Suprapubic skin (tissue), 3 donors: ENCODE measurements at regions not wholly inside any gene's neighbourhood (a gene's known extent, or its start where the extent isn't known, plus 50 kb on each side); places are given as distances from the start of the nearest gene placed in this dataset.

Source experiments
- CTCF ChIP-seq, 2 donors: fragments of 200-600 bp in 1 of 2; fragments of 450-650 bp in 1 of 2; sonication (generic) in 1 of 2; IDR thresholded peaks; one replicate each; pipeline ENCODE4 v1.5.1; 2016 to 2019; ENCODE audit warnings: antibody characterized with exemption in 2 of 2, mild to moderate bottlenecking in 1 of 2, moderate library complexity in 1 of 2
- POLR2A ChIP-seq, 2 donors: fragments of 450-650 bp; IDR thresholded peaks; one replicate each; pipeline ENCODE4 v1.6.1; 2017; ENCODE audit warnings: antibody characterized with exemption in 2 of 2, mild to moderate bottlenecking in 2 of 2, moderate library complexity in 2 of 2

GRCh38 chr13:50509167-50509566, 334.3 kb downstream of the DLEU7 start:
- TF ChIP-seq CTCF (IDR thresholded peaks at IDR 0.05) (no peak), POLR2A (IDR thresholded peaks at IDR 0.05) (no peak)
